CD4-positive, alpha-beta T cell treated with Interleukin-6 at 100 ng/mL for 8 hours (primary cell): ENCODE measurements at regions not wholly inside any gene's neighbourhood (a gene's known extent, or its start where the extent isn't known, plus 50 kb on each side); places are given as distances from the start of the nearest gene placed in this dataset.
"Not testable (repeated sequence)": the region's sequence is repeated elsewhere in the genome, so short reads cannot be mapped to it uniquely, and the experiment has no call there.

Experiments
- DNase-seq: peaks from one replicate; pipeline ENCODE4 v3.0.0-alpha.2; 2020; ENCODE audit warnings: mixed read lengths, low spot score

DNA sequence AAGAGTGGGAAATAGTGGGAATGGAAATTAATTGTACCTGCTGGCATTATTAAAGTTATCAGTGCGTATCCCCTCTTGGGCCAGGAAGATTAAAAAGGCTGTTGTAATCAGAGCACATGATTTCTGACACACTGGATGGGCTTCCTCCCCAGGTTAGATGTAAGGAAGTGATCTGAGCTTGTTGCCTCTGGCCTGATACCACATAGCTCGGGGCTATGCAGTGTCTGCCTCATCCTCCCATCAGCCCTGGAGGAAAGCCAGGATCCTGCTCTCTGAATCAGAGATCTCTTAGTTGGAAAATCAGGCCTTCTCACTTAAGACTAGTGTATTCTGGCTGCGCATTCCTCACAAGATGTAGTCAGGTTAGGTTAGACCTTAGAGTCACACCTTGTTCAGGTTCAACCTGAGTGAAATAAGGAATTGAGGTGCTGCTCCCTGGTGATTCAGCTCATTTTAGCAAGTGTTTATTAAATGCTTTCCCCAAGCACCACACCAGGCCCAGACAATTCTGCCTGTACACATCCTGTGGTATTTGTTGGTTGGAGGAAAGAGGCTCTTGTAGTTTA lies 108.2 kb upstream of the IKBKE start:
- not testable (repeated sequence) for DNase-seq

DNA sequence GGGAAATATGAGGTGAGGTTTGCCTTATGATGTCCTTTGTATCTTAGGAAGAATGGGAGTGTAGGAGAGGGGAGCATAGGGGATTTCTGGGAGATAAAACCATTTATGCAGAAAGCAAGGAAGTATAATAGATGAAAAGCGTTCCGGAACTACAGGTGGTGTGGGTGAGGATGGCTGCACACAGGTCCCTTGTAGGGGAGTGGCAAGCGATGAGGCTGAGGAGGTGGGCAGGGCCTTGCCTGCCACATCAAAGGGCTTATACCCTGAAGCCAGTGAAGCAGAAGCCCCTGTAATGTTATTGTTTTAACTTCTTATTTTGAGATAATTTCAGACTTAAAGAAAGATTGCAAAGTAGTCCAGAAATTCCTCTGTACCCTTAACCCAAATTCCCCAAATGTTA lies 107.3 kb upstream of the IKBKE start:
- not testable (repeated sequence) for DNase-seq

DNA sequence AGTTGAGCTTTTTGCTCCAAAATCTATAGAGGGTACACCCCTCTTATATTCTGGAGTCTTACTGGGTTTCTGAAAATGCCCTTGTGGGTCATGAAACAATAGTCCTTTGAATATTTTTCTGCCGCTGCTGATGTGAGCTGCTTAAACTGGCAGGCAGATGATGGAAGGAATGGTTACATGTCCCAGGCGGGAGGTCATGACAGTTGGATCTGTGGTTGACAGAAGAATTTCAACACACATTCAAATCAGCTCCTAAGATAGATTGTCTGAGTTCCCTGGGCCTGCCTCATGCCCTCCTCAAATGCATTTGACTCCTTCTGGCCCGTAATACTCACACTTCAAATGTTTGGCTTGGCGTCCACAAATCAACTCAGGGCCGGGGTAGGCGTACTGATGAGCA lies 105.0 kb upstream of the IKBKE start:
- not testable (repeated sequence) for DNase-seq

DNA sequence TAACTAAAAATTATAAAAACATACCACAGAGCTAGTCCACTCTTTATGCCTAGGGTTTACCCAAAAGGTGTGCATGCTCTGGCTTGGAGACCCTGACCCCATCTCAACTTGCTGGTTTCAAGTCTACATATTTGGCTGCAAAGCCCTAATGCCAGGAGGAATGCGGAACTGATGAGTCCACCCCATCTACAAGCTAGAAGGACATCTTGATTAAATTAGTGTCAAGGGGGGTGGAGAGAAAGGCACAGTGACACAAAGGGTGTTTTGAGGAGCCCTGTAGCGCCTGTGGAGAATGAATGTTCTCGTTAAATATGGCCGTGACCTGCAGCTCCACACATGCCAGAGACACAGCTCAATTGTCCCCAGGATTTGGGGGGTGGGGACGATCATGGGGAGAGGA lies 104.1 kb upstream of the IKBKE start:
- not testable (repeated sequence) for DNase-seq

DNA sequence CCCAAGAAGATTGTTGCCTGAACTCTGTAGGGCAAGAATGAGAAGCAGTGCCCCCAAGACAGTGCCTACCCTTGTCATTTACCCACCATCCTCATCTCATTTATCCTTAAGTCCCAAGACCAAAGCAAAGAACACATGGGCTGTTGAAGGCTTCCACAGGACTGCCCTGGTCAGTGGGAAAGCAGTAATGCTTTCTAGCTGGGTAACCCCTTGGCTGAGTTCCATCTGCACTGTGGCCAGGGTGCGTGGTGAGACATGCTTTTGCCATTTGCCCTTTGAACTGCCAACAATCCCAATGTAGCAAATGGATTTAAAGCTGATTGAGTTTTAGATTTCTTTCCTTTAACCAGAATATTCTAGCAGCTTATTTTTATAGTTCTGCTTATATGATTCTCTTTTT lies 103.5 kb upstream of the IKBKE start:
- not testable (repeated sequence) for DNase-seq

DNA sequence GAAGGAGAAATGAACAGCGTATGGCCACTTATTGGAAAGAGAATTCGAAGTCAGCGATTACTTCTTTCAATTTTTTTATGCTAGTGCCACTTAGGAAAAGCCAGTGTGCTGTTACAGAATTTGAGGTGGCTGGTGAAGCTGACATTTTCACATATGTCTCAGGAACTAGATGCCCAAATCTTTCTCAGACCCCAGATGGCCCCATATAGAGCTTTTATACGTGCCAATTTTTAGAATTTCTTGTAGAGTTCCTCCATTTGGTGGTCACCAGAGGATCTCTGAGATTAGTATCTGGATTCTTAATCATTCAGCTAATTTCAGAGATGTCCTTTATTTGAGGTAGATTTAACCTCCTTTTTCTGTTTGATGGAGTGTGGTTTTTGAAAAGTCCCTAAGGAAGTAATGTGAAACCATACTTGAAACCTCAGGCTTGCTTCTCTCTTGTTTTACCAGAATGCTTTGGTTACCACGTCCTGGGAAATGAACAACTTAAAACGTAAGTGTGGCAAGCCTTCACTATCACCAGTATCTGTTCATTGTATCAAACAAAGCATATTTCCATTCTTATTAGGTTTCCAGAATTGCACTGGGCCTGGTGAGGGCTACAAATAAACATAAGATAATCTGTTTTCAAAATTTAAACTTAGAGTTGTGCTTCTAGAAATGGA lies 102.2 kb upstream of the IKBKE start:
- not testable (repeated sequence) for DNase-seq

DNA sequence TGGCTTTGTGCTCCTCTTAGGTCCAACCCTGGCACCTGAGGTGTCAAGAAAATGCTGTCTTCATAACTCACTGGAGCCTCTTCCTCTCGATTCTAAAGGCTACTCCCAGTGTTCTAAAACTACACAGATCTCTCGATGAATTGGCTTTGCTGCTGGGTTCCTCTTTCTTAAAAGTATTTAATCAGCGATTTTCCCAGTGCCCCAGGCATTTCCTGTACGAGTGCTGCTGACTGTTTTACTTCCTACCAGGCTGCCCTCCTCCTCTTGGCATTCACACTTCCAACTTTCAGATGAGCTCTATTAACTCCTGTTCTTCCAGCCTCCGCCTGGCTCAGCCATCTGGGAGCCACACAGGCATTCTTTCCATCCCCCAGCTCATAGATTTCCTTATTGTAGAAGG lies 95.6 kb upstream of the IKBKE start:
- not testable (repeated sequence) for DNase-seq

DNA sequence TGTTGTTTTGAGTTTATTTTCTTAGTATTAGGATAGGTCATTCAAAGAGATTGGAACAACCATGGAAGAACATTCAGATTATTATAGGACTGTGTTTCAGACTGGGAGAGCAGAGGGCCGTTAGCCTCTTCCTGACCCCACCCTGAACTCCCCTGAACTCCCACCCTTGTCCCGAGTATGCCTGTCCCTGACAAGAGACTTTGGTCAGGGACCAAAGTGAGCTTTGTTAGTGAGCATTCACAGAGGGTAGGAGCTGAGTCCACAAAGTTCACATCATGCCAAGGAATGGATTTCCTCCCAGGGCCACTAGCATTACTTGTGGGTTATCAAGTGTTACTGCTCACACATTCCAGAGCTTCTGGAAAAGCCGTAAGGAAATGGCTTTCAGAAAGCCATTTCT lies 94.7 kb upstream of the IKBKE start:
- DNase-seq: not testable (repeated sequence)

DNA sequence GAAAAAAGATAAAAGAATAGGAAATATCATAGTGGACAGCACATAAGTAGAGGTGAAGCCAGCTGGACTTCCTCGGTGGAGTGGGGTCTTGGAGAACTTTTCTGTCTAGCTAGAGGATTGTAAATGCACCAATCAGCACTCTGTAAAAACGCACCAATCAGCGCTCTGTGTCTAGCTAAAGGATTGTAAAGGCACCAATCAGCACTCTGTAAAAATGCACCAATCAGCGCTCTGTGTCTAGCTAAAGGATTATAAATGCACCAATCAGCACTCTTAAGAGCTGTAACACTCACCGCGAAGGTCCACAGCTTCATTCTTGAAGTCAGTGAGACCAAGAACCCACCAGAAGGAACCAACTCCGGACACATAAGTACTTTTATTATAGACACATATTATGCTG lies 91.8 kb upstream of the IKBKE start:
- not testable (repeated sequence) for DNase-seq

DNA sequence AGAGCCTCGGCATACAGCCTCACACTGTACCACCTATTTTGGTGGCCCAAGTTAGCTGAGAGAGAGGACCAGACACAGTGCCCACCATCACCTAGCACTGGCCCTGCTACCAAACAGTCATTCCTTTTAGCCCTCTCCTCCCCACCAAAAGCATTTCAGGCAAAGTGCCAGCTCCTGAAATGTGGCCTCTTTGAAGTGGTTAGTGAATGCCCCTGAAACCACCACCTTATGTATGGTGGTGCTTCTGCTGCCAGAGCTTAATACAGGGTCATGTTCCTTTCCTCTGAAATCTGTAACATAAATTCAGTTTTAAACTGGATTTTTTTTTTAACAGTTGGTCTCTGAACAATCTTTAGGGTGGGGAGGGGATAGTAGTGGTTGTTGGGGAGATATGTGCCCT lies 91.0 kb upstream of the IKBKE start:
- DNase-seq: not testable (repeated sequence)

DNA sequence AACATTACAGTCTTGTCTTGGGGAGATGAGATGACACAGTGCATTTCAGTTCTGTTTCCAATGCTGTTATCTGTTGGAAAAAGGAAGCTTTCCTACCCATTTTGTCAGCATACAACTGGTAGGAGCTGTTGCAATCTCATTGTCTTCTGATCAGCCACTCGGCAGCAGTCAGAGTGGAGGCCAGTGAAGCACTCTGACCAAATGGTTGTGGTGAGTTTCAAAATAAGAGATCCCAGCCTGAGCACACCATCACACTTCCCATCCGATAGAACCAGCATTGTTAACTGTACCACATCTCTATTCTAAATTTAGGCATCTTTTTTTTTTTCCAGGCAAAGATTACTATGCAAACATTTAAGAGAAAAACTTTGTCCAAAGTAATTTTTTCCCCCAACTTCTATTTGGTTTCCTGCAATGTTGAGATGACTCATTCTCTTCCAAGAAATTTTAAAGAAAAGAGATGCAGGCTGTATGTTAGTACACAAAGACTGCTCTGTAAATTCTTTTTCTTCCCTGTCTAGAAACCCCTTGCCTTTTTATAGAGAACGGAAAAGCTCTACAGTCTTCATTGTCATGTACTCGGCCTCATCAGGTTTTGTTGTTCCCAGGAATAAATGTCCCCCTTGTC lies 90.0 kb upstream of the IKBKE start:
- not testable (repeated sequence) for DNase-seq

DNA sequence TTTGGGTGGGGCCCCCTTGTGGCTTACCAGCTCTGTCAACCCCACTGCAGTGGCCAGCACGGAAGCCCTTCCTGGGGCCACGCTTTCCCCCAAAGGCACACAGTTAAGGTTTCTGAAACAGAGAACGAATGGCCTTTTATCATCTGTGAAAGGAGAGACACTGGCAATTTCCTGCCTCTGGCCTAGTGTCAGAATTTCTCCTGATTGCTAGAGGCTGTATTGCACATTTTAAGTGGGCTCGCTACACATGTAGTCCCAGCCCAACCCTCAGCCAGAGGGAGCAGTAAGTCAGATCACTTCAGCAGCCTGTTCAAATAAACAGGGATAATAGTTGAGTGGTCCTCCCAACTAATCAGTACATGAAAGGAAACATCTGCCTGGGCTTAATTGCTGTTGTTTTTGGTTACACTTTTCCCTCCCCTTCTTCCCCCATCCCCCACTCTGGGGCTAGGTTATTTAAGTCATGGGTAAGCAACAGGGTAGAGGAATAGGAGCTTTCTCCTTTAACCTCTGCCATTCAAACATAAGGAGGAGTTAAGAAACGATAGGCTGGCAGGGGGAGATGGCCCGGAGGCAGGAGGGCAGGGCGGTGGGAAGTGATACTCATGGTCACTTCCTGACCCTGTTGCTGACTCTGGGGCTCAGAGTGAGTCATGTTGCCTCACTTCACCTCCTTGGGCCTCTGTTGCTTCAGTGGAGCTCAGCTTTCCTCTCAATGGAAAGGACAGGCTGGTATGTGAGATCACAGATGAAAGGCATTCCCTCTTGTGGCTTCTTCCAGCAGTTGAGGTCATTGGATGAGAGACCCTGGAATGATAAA lies 89.3 kb upstream of the IKBKE start:
- not testable (repeated sequence) for DNase-seq

DNA sequence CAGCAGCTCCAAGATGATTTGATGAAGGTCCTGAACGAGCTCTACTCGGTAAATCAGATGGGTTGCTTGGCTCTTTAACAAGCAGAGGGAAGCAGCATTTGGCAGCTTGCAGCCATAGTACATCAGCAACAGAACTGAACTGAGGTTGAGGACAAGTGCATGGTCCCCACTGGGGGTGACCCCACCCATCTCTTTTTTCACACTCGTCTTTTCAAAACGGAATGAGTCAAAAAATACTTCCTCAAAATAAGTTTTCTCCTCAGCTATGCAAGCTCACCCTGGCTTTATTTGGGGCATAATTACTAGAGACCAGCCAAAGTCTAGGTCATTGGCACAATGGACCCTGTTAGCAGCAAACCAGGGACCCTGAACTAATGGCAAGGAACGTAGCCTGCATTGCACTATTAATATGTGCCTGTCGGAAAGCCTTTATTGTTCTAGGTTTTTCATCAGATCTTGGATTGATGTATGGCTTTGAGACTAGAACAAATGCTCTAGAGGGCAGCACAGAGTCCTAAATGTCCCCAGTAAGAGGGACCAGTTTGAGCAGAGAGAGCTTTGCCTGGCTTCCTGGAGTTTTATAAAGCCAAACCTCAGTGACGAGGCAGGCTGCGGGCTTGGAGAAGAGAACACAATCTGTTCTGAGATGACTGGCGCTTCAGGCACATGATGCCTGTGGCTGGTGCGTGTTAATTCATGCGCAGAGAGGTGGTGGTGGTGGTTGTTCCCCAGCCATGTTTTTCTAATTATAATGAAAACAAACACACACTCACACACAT lies 86.1 kb upstream of the IKBKE start:
- peak; percentile 1 for DNase-seq

DNA sequence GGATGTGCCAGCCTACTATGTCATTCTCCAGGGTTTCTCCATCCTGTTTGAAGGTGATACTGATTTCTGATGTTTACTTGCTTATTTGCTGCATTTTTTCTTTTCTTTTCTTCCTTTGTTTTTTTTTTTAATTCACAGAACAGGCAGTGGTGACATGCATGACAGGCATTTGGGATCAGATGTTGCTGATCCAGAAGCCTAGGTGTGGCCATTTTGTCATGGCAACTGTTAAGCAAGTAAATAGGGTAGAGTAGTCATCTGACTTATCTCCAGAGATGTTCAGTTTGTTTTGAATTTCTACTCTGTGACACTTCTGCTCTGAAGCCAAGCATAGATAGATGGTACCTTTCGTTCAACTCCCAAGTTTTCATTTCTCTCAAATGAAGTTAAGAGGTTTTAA lies 85.4 kb upstream of the IKBKE start:
- DNase-seq: not testable (repeated sequence)

DNA sequence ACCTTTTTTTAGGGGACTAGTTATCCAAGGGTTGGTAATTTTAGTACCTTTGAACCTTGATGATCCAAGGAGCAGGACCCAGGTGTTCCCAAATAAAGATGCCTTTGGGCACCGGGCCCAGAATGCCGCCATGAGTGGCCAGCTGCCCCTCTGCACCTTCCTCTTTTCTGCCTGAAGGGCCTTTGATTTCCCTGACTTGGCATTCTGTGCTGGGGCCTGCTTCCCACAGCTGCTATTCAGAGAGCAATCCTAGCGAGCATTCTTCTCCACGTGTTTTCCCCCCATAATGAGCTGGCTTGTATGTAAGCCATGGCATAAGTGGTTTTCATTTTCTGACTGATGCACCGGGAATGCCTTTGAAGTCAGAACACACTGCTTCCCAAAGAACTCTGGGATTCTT lies 82.6 kb upstream of the IKBKE start:
- not testable (repeated sequence) for DNase-seq

DNA sequence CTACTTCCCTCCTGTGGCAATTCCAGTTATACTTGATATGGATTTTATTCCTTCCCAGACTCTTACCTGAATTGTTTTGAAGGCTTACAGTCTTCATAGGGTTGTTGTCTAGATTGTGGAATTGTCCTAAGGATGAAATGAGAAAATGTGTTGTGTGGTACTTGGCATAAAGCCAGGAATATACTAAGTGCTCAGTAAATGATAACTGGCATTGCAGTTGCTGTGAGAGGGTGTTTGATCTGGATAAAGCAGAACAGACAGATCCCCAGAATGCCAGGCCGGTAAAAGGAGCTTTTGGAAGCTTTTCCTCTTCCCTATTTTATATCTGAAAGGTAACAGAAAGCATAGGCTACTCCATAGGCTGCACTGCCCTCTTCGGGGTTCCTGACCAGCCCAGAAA lies 78.4 kb upstream of the IKBKE start:
- DNase-seq: not testable (repeated sequence)

DNA sequence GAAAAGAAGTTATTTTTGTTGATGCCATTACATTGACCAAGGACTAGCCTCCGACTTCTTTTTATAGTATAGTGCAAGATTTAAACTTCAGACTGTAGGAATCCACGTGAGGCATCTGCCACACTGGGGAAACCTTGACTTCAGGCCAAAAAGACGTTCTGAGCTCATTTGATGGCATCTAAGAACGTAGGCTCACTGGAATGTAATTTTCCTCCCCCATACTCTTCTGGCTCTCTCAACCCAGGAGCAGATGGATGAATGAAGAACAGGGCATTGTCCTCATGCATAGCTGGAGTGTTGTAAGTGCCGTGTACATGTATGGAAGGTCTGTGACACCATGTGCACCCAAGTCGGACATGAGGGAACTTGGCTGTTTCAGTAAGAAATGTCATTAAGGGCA lies 72.8 kb upstream of the IKBKE start:
- not testable (repeated sequence) for DNase-seq

DNA sequence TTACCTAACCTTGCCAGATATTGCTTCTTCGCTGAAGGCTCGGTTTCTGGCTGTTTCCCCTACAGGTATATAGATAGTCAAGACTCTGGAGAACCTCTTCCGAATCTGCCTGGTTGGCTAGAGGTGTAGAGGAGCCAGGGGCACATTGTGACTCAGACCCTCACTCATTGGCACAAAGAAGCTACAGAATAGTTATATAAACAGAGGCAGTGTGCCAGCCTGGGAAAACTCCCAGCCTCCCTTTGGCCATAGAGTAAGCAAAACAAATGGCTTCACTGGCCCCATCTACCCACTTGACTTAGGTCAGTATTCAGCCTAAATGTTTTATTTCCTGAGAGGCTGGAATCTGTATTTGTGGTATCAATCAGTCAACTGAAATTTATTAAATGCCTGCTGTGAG lies 72.0 kb upstream of the IKBKE start:
- not testable (repeated sequence) for DNase-seq

DNA sequence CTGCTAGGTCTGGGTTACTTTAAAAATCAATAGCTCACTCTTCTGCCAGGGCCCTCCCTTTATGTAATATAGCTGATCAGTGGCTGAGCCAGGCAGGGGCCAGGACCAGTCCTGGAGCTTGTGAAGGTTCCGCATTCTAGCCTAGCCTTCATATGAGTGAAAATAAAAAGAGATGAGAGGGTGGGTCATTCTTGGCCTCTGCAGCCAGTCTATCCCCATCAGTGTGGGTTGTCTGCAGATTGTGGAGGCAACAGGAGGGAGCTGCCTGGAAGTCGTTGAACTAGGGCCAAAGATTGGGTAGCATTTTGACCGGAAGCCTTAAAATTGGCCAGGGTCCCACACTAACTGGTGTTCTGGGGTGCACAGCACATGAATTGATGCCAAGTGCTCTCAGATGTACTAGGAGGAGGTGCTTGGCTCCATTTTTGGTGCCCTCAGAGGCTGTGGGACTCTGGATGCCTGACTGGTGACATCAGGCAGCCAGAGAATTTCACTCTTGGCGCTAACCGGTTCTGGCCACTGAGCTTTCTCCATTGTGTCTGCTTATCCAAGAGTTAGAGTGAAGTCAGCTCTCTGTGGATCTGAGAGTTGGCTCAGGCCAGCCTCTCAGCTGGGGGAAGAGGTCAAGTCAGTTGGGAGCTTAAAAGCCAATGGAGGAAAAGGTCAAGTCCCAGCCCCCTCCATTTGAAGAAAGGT lies 66.5 kb upstream of the IKBKE start:
- DNase-seq: not testable (repeated sequence)

DNA sequence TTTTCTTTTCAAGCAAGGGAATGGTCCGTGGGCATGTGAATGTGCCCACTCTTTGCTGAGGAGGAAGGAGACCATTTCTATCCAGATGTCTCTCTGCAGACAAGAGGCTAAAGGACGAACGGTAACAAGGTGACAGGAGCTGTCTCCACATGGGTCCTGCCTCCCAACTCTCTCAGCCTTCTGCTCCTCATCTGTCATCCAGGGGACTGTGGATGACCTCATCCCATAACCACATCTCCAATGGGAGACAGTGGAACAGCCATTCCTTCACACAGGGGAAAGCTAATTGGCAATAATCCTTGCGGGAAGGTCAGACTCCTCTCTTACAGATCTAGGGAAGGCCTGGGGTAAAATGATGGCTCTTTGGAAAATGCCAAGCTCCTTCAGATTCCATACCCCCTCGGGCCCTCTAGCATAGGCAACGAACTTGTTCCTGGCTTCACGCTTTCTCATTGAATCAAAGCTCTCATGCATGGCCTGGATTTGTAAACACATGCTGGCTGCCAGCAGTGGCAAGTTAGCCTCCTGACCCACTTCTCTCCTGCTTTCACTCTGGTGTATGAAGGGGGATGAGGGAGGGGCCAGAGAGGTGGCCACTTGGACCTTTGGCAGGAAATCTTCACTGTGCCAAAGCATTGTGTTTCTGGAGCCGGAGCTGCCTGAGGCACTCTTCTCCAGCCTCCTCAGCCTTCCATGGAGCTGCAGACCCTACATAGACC lies 65.8 kb upstream of the IKBKE start:
- not testable (repeated sequence) for DNase-seq

DNA sequence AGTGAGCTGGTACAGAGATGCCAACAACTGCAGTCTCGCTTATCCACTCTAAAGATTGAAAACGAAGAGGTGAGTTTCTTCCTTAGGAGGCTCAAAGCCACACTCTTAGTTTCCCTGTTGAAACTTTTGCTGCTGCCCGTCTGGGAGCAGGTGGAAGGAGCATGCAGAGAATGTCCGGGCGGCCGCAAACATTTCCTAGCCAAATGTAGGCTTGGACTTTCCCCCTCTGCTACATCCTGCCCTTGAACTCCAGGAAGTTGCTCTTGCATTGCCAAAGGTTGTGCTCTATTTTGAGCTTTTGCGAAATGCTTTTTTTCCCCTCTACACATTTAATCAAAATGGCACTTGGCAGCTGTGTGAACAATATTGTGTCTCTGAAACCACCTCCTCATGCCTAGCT lies 65.0 kb upstream of the IKBKE start:
- not testable (repeated sequence) for DNase-seq
